HG03025 (cell line): ENCODE measurements at regions not wholly inside any gene's neighbourhood (a gene's known extent, or its start where the extent isn't known, plus 50 kb on each side); places are given as distances from the start of the nearest gene placed in this dataset.

ENCODE experiments used
- ATAC-seq: cut with Tn5 transposase; IDR thresholded peaks from one replicate; pipeline ENCODE4 v1.9.1; 2021; ENCODE audit warnings: mild to moderate bottlenecking, moderate library complexity; ENCODE audit not compliant: unreplicated experiment, low FRiP score

- ATAC-seq = no peak
These were observed 217.7 kb downstream of the HAO1 start for GRCh38 chr20:7722564-7722963.

- no peak for ATAC-seq
These were observed 217.0 kb downstream of the HAO1 start for GRCh38 chr20:7723284-7723683.

DNA sequence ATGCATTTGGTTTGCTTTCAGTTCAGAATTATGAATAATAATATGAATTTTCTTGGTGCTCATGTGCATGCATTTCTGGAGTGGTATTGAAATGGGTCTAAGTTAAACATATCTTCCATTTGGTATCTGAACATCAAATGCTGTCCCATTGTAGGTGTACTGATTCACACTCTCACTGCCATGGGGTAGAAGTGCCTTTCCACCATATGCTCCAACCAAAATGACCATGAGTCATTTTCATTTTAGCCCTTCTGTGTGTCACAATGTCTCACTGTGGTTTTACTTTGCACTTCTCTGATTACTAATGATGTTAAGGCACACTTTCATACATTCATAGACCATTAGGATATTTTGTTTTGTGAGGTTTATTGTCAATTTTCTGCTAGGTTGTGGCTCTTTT is 211.9 kb downstream of the HAO1 start:
- ATAC-seq = no peak

DNA sequence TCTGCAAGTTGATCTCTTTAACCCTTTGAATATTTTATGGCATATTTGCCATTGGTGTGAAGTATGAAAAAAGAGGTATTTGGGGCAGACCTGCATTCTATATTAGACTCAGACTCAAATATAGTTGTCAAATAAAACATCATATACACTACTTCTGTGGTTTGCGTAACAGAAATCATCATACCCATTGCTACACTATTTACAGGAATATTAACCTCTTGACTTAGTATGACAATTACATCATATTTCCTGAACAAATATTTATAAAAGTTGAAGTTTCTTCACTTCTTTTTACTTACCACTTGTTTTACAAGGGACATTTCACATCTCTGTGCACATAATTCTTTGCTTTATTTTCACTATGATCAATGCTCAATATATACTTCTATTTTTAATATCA is 206.0 kb downstream of the HAO1 start:
- ATAC-seq = no peak

- no peak for ATAC-seq
These were observed 203.9 kb downstream of the HAO1 start for GRCh38 chr20:7736336-7736735.

GRCh38 chr20:7741866-7742265 is 198.4 kb downstream of the HAO1 start:
- no peak for ATAC-seq

- no peak for ATAC-seq
These were observed 197.8 kb downstream of the HAO1 start for GRCh38 chr20:7742479-7742878.

GRCh38 chr20:7744411-7744810 is 195.8 kb downstream of the HAO1 start:
- no peak for ATAC-seq

- no peak for ATAC-seq
These were observed 191.6 kb downstream of the HAO1 start for GRCh38 chr20:7748624-7749023.

DNA sequence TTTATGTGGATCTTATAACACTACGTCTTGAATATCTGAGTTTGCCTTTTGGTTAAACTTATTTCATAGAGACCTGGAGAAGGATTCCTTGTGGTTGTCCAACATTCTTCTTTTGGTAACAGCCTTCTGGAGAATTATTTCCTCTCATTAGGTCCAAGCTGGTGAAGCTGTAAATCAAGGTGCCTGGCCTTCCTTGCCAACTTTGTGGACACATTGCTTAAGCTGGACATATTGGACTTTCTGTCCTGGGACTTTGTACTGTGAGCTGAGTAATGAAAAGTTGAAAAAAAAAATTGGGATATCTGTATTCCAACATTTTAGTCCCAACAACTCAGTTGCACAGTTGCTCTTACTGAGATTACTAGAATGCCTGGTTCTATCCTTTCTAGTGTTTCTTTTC is 186.2 kb downstream of the HAO1 start:
- ATAC-seq = no peak

GRCh38 chr20:7758406-7758805 is 181.9 kb downstream of the HAO1 start:
- no peak for ATAC-seq

- ATAC-seq = no peak
These were observed 179.8 kb downstream of the HAO1 start for GRCh38 chr20:7760247-7761031.

GRCh38 chr20:7765221-7765620 is 175.0 kb downstream of the HAO1 start:
- peak; percentile 53 for ATAC-seq

DNA sequence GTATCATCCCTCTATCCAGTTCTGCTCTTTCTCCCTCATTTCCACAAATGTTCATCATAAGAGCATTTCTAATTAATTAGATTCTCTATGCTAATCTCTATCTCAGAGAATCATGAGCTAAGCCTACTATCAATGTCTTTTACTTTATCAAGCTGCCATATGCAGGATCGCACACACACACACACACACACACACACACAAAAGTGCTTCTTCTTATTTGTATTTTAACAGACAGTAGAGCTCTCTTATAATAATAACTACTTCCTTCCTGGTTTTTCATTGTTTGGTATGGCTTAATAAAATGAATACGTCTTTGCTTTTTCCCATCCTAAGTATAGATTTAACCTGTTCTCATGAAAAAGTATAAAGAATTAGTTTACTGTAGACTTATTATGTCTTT is 170.2 kb downstream of the HAO1 start:
- ATAC-seq = no peak

DNA sequence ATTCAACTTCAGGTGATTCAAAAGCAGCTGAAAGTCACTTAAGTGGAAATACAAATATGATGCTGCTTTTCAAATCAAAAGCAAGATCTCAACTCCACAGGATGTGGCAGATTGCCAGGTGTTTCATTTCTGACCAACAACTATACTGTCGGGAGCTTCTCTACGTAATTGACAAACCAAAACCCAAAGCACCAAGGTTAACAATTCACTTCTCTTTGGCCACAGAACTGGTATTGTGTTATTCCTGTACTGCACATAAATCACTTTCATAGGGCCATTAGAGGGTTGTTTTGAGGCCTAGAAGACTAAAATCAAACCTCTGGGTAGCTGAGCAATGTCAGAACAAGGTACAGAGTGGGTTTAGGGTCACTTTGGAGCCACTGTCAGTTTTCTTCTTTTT is 169.7 kb downstream of the HAO1 start:
- peak; percentile 81 for ATAC-seq

DNA sequence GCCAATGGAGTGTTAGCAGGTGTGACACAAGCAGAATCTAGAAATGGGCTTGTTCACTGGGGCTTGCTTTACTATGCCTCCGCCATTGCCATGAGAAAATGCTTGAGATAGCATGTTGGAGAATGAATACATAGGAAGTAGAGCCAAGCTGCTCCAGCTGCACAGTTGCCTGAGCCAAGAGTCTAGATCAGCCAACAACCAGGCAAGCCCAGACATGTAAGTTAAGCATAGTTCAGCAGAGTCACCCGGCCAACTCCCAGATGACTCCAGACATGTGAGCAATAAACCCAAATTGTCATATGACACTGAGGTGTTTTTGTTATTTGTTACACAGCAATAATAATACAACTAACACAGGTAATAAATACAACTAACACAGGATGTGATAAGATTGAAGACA is 167.9 kb downstream of the HAO1 start:
- no peak for ATAC-seq

DNA sequence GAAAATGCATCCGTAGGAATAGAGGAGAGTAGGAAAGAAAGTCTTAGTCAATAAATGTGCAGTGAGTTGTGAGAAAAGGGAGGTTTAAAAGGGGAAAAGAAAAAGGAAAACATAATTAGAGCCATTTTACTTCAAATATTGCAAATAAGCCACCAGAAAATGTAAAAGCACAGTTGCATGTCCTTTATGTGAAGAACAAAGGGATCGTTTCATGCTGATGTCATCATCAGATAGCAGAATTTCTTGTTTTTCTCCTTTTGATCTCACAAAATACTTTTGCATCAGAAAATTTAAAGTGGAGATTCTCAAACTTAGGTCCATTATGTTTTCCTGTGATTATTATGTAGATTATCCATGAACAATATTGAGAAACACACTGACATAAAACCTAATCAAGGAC is 166.7 kb downstream of the HAO1 start:
- no peak for ATAC-seq

DNA sequence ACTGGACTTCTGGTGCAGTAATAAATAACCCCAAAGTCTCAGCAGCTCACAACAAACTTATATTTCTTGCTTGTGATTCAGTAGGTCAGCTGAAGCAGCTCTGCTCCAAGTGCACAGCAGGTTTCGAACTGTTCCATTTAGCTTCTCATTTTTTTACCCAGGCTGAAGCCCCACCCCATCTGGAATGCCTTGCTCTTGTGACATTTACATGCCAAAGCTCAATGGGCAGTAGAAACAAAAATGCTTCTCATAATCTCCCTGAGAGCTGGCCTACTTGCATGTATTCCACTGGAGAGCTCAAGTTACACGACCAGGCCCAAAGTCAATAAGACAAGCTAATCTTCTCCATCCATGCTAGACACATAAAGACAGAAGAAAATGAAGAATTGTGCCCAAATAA is 165.2 kb downstream of the HAO1 start:
- no peak for ATAC-seq

GRCh38 chr20:7776148-7776547 is 164.1 kb downstream of the HAO1 start:
- no peak for ATAC-seq

DNA sequence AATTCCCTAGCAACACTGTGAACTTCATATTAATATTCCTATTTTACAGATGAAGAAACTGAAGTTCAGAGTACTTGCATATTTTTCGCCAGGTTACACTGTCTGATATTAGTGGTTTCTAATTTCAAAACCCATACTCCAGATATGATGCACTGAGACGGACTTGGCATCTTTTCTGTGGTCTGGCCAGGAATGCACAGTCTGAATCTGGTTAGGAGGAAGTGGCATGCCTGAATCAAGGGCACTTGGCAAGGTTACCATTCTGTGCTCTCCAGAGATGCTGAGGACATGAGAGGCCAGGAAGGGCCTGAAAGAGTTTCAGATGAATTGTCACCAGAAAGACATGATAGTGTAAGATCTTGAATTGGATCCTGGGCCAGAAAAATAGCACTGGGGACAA is 150.1 kb downstream of the HAO1 start:
- ATAC-seq = no peak

- ATAC-seq = no peak
These were observed 147.9 kb downstream of the HAO1 start for GRCh38 chr20:7792150-7792869.

GRCh38 chr20:7798176-7798575 is 142.1 kb downstream of the HAO1 start:
- ATAC-seq = no peak
